Ishikawa (cell line): ENCODE measurements at regions not wholly inside any gene's neighbourhood (a gene's known extent, or its start where the extent isn't known, plus 50 kb on each side); places are given as distances from the start of the nearest gene placed in this dataset.

Experiments
- CREB1 ChIP-seq: IDR thresholded peaks from 2 replicates; pipeline ENCODE4 v1.6.1; 2012; ENCODE audit warnings: low read depth
- EGR1 ChIP-seq: IDR thresholded peaks from 2 replicates; pipeline ENCODE4 v1.6.1; 2012
- EP300 ChIP-seq: IDR thresholded peaks from 2 replicates; pipeline ENCODE4 v1.6.1; 2012; ENCODE audit warnings: borderline replicate concordance
- NFIC ChIP-seq: IDR thresholded peaks from 2 replicates; pipeline ENCODE4 v1.6.1; 2012
- RAD21 ChIP-seq: IDR thresholded peaks from 2 replicates; pipeline ENCODE4 v1.6.1; 2012; ENCODE audit warnings: low read depth
- YY1 ChIP-seq: IDR thresholded peaks from 2 replicates; pipeline ENCODE4 v1.6.1; 2012; ENCODE audit warnings: low read depth
- TF ChIP-seq, protein P1 (sequence below): IDR thresholded peaks from 2 replicates; pipeline ENCODE4 v1.6.1; 2012; ENCODE audit warnings: low read depth, mild to moderate bottlenecking
- TF ChIP-seq, protein P2 (sequence below): IDR thresholded peaks from 2 replicates; pipeline ENCODE4 v1.6.1; 2012

DNA sequence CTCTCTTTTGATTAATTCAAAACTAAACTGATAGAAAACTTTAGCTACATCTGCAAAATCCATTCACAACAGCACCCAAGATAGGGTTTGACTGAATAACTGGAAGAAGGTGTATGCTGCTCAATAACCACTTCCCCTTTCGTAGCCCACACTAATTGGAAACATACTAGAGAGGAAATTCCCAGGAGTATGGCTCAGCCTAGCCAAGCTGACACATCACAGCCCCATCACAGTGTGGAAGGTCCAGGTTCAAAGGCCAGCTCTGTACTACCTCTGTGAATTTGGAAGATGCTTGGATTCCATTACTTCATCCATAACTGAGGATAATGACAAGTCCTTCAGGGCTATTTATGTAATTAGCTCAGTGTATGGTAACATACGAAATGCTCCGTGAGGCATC lies 185.4 kb downstream of the FBXO15 start:
- TF ChIP-seq CREB1 = no peak
- TF ChIP-seq, protein P1, sequence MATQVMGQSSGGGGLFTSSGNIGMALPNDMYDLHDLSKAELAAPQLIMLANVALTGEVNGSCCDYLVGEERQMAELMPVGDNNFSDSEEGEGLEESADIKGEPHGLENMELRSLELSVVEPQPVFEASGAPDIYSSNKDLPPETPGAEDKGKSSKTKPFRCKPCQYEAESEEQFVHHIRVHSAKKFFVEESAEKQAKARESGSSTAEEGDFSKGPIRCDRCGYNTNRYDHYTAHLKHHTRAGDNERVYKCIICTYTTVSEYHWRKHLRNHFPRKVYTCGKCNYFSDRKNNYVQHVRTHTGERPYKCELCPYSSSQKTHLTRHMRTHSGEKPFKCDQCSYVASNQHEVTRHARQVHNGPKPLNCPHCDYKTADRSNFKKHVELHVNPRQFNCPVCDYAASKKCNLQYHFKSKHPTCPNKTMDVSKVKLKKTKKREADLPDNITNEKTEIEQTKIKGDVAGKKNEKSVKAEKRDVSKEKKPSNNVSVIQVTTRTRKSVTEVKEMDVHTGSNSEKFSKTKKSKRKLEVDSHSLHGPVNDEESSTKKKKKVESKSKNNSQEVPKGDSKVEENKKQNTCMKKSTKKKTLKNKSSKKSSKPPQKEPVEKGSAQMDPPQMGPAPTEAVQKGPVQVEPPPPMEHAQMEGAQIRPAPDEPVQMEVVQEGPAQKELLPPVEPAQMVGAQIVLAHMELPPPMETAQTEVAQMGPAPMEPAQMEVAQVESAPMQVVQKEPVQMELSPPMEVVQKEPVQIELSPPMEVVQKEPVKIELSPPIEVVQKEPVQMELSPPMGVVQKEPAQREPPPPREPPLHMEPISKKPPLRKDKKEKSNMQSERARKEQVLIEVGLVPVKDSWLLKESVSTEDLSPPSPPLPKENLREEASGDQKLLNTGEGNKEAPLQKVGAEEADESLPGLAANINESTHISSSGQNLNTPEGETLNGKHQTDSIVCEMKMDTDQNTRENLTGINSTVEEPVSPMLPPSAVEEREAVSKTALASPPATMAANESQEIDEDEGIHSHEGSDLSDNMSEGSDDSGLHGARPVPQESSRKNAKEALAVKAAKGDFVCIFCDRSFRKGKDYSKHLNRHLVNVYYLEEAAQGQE = no peak
- TF ChIP-seq RAD21 = no peak
- TF ChIP-seq NFIC = no peak
- TF ChIP-seq EP300 = no peak
- TF ChIP-seq, protein P2, sequence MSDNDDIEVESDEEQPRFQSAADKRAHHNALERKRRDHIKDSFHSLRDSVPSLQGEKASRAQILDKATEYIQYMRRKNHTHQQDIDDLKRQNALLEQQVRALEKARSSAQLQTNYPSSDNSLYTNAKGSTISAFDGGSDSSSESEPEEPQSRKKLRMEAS = no peak
- TF ChIP-seq YY1 = no peak
- no peak for TF ChIP-seq EGR1
